Neural progenitor cell (in vitro differentiated cells): ENCODE measurements at regions not wholly inside any gene's neighbourhood (a gene's known extent, or its start where the extent isn't known, plus 50 kb on each side); places are given as distances from the start of the nearest gene placed in this dataset.

Experiments
- DNase-seq: peaks from one replicate; pipeline ENCODE4 v3.0.0-alpha.2; 2016; ENCODE audit warnings: low spot score
- H2AFZ ChIP-seq: fragments of 200-600 bp; sonication (generic); replicated peaks from 2 replicates; pipeline ENCODE4 v1.6.1; 2016; ENCODE audit warnings: antibody characterized with exemption
- H3F3A ChIP-seq: fragments of 200-600 bp; sonication (generic); 2 replicates; pipeline ENCODE4 v1.6.1; 2016; ENCODE audit warnings: antibody characterized with exemption, low read depth
- H3K27ac ChIP-seq: fragments of 200-600 bp; sonication (generic); 2 replicates; pipeline ENCODE4 v1.5.1; 2016; ENCODE audit warnings: mild to moderate bottlenecking
- H3K27me3 ChIP-seq: fragments of 200-600 bp; sonication (generic); 2 replicates; pipeline ENCODE4 v1.6.1; 2016; ENCODE audit warnings: mild to moderate bottlenecking, moderate library complexity
- H3K36me3 ChIP-seq: fragments of 200-600 bp; sonication (generic); 2 replicates; pipeline ENCODE4 v1.5.1; 2016
- H3K4me1 ChIP-seq: fragments of 200-600 bp; sonication (generic); 2 replicates; pipeline ENCODE4 v1.6.1; 2016; ENCODE audit warnings: mixed run types
- H3K4me2 ChIP-seq: fragments of 200-600 bp; sonication (generic); 2 replicates; pipeline ENCODE4 v1.6.1; 2016
- H3K4me3 ChIP-seq: fragments of 200-600 bp; sonication (generic); 2 replicates; pipeline ENCODE4 v1.5.1; 2016
- H3K79me2 ChIP-seq: fragments of 200-600 bp; sonication (generic); 2 replicates; pipeline ENCODE4 v1.6.1; 2016; ENCODE audit warnings: low read depth
- H3K9ac ChIP-seq: fragments of 200-600 bp; sonication (generic); 2 replicates; pipeline ENCODE4 v1.6.1; 2016
- H3K9me3 ChIP-seq: fragments of 200-600 bp; sonication (generic); 2 replicates; pipeline ENCODE4 v1.5.1; 2016; ENCODE audit warnings: low read depth
- H4K20me1 ChIP-seq: fragments of 200-600 bp; sonication (generic); 2 replicates; pipeline ENCODE4 v1.6.1; 2016; ENCODE audit warnings: low read depth
- H3K27ac Mint-ChIP-seq: 3 replicates; pipeline ENCODE4 v1.8.0; 2021; ENCODE audit warnings: mixed read lengths
- H3K27me3 Mint-ChIP-seq: 2 replicates; pipeline ENCODE4 v1.8.0; 2022; ENCODE audit warnings: low read depth, mild to moderate bottlenecking, inconsistent platforms, moderate library complexity, mixed read lengths; ENCODE audit not compliant: insufficient read depth
- H3K36me3 Mint-ChIP-seq: 3 replicates; pipeline ENCODE4 v1.8.0; 2021; ENCODE audit warnings: mixed read lengths
- H3K4me1 Mint-ChIP-seq: 3 replicates; pipeline ENCODE4 v1.8.0; 2021; ENCODE audit warnings: mixed read lengths
- H3K4me3 Mint-ChIP-seq: 3 replicates; pipeline ENCODE4 v1.8.0; 2021; ENCODE audit warnings: mild to moderate bottlenecking, moderate library complexity, mixed read lengths
- H3K9me3 Mint-ChIP-seq: 3 replicates; pipeline ENCODE4 v1.8.0; 2020; ENCODE audit warnings: mixed read lengths
- EZH2 ChIP-seq: fragments of 200-600 bp; sonication (generic); IDR thresholded peaks from 2 replicates; pipeline ENCODE4 v1.6.1; 2017; ENCODE audit warnings: antibody characterized with exemption, mild to moderate bottlenecking, moderate library complexity
- EZH2phosphoT487 ChIP-seq: fragments of 200-600 bp; sonication (generic); IDR thresholded peaks from 2 replicates; pipeline ENCODE4 v1.6.1; 2017; ENCODE audit warnings: antibody characterized with exemption
- TF ChIP-seq, protein P1 (sequence below): fragments of 200-600 bp; sonication (generic); IDR thresholded peaks from 2 replicates; pipeline ENCODE4 v1.5.1; 2017; ENCODE audit warnings: antibody characterized with exemption, mild to moderate bottlenecking

DNA sequence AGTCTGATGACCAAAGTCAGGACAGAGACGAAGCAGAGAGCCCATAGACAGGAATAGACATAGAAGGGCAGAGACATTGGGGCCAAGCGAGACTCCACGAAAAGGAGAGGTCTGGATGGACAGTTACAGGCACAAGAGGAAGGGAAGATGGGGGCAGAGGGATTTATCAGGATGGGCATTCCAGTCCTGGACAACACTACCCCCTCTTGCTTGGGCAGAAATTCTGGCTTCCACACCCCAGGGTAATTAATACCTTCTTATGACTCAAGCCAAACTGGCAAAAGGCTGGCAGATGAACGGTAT, 82.2 kb upstream of the MAFB start:
- no peak overlapping the region for H3K27ac ChIP-seq
- no peak overlapping the region for H3K4me2 ChIP-seq
- H3K9me3 ChIP-seq: no peaks in the 10 kb centered on the region
- Mint-ChIP-seq H3K36me3 (no peaks in the 10 kb centered on the region), H3K9me3 (no peaks in the 10 kb centered on the region), H3K4me1 (peaks cover 3% of the 10 kb centered on the region), H3K27ac (no peak overlapping the region), H3K4me3 (no peak overlapping the region), H3K27me3 (peaks cover 6% of the 10 kb centered on the region)
- no peaks in the 10 kb centered on the region for H3K27me3 ChIP-seq
- no peaks in the 10 kb centered on the region for H3K4me1 ChIP-seq
- H4K20me1 ChIP-seq: no peaks in the 10 kb centered on the region
- H3K36me3 ChIP-seq: no peaks in the 10 kb centered on the region
- H3F3A ChIP-seq: no peaks in the 10 kb centered on the region
- TF ChIP-seq EZH2phosphoT487 (no peak), EZH2 (no peak)
- TF ChIP-seq, protein P1, sequence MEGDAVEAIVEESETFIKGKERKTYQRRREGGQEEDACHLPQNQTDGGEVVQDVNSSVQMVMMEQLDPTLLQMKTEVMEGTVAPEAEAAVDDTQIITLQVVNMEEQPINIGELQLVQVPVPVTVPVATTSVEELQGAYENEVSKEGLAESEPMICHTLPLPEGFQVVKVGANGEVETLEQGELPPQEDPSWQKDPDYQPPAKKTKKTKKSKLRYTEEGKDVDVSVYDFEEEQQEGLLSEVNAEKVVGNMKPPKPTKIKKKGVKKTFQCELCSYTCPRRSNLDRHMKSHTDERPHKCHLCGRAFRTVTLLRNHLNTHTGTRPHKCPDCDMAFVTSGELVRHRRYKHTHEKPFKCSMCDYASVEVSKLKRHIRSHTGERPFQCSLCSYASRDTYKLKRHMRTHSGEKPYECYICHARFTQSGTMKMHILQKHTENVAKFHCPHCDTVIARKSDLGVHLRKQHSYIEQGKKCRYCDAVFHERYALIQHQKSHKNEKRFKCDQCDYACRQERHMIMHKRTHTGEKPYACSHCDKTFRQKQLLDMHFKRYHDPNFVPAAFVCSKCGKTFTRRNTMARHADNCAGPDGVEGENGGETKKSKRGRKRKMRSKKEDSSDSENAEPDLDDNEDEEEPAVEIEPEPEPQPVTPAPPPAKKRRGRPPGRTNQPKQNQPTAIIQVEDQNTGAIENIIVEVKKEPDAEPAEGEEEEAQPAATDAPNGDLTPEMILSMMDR: no peak
- H2AFZ ChIP-seq: no peak overlapping the region
- H3K4me3 ChIP-seq: no peak overlapping the region
- no peaks in the 10 kb centered on the region for H3K79me2 ChIP-seq
- no peak overlapping the region for H3K9ac ChIP-seq
- no peak for DNase-seq

GRCh38 chr20:40771848-40772511, 82.9 kb upstream of the MAFB start:
- no peak overlapping the region for H2AFZ ChIP-seq
- no peaks in the 10 kb centered on the region for H4K20me1 ChIP-seq
- no peaks in the 10 kb centered on the region for H3F3A ChIP-seq
- H3K4me2 ChIP-seq: no peak overlapping the region
- TF ChIP-seq, protein P1: no peak
- TF ChIP-seq EZH2phosphoT487: no peak
- no peak for TF ChIP-seq EZH2
- H3K79me2 ChIP-seq: no peaks in the 10 kb centered on the region
- Mint-ChIP-seq H3K4me3 (no peak overlapping the region), H3K27ac (no peak overlapping the region), H3K36me3 (no peaks in the 10 kb centered on the region), H3K4me1 (peaks cover 3% of the 10 kb centered on the region), H3K9me3 (no peaks in the 10 kb centered on the region), H3K27me3 (peaks cover 6% of the 10 kb centered on the region)
- no peak overlapping the region for H3K27ac ChIP-seq
- H3K9me3 ChIP-seq: no peaks in the 10 kb centered on the region
- no peaks in the 10 kb centered on the region for H3K36me3 ChIP-seq
- peaks cover 5% of the 10 kb centered on the region for H3K4me1 ChIP-seq
- H3K9ac ChIP-seq: no peak overlapping the region
- DNase-seq: no peak
- H3K4me3 ChIP-seq: no peak overlapping the region
- no peaks in the 10 kb centered on the region for H3K27me3 ChIP-seq

DNA sequence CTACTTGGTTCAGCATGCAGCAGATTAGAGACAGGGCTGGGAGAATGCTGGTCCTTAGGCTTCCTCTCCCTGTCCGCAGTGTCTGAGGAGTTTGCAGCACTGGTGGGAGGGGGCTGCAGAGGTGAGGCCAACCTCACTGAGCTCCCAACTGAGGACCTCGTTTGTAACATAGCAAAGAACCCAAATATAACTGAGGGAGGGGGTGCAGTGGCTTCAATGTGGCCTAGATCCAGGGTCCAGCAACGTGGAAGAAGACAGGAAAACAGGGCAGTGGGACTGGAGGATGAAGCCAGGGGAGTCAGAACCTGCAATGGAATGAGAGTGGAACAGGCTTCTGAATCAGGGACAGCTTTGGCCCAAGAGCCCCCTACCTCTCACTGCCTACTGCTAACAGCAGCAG, 84.3 kb upstream of the MAFB start:
- Mint-ChIP-seq H3K4me1 (peaks cover 8% of the 10 kb centered on the region), H3K36me3 (no peaks in the 10 kb centered on the region), H3K27me3 (peaks cover 5% of the 10 kb centered on the region), H3K4me3 (no peak overlapping the region), H3K9me3 (no peaks in the 10 kb centered on the region), H3K27ac (no peak overlapping the region)
- Histone ChIP-seq H3K4me2 (no peak overlapping the region), H3F3A (no peaks in the 10 kb centered on the region), H3K36me3 (no peaks in the 10 kb centered on the region), H3K9ac (no peak overlapping the region), H4K20me1 (no peaks in the 10 kb centered on the region), H2AFZ (no peak overlapping the region), H3K4me1 (peaks cover 13% of the 10 kb centered on the region), H3K27me3 (no peaks in the 10 kb centered on the region), H3K9me3 (no peaks in the 10 kb centered on the region), H3K4me3 (no peak overlapping the region), H3K79me2 (no peaks in the 10 kb centered on the region), H3K27ac (no peak overlapping the region)
- TF ChIP-seq, protein P1: no peak
- TF ChIP-seq EZH2phosphoT487 (no peak), EZH2 (no peak)
- DNase-seq: no peak
